ENCODE measurements at regions not wholly inside any gene's neighbourhood (a gene's known extent, or its start where the extent isn't known, plus 50 kb on each side); places are given as distances from the start of the nearest gene placed in this dataset.
"Not testable (repeated sequence)": the region's sequence is repeated elsewhere in the genome, so short reads cannot be mapped to it uniquely, and the experiment has no call there.

DNA sequence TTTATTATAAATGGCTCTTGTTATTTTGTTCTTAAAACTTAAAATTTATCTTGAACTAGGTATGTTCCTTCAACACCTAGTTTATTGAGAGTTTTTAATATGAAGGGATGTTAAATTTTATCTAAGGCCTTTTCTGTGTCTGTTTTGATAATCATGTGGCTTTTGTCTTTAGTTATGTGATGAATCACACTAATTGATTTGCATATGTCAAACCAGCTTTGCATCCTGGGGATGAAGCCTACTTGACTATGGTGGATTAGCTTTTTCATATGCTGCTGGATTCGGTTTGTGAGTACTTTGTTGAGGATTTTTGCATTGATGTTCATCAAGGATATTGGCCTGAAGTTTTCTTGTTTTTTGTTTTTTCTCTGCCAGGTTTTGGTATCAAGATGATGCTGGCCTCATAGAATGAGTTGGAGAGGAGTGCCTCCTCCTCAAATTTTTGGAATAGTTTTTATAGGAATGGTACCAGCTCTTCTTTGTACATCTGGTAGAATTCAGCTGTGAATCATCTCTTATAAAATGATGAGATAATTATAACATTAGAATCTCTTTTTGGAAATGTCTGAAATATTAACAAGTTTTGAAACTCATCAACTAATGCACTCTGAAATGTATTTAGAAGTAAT is 78.7 kb upstream of the AGR3 start:
- TF ChIP-seq EZH2 (IDR thresholded peaks at IDR 0.05; ENCODE audit: borderline replicate concordance, low read length) = no peak
- H2AFZ ChIP-seq (ENCODE audit: low read length) = no peak overlapping the region
- no peak overlapping the region for H3K9ac ChIP-seq (ENCODE audit: low read length)
- no peaks in the 10 kb centered on the region for H3K4me1 ChIP-seq (ENCODE audit: insufficient read depth, low read length, severe bottlenecking)
- no peaks in the 10 kb centered on the region for H3F3A ChIP-seq (ENCODE audit: insufficient read depth, low read length)
- H3K4me3 ChIP-seq (ENCODE audit: low read depth, low read length, poor library complexity, severe bottlenecking) = no peak overlapping the region
- no peak overlapping the region for H3K27ac ChIP-seq (ENCODE audit: low read depth, low read length, poor library complexity, severe bottlenecking)
- no peak overlapping the region for H3K4me2 ChIP-seq (ENCODE audit: low read length)
- no peaks in the 10 kb centered on the region for H3K36me3 ChIP-seq (ENCODE audit: insufficient read depth, low read length)
- 0 out of 2 replicates have a peak, but pooled peaks cover 2% of the 10 kb centered on the region for H3K9me3 ChIP-seq (ENCODE audit: low read length)
- H4K20me1 ChIP-seq (ENCODE audit: insufficient read depth, low read length) = no peaks in the 10 kb centered on the region
- H3K79me2 ChIP-seq (ENCODE audit: insufficient read depth, low read length) = no peaks in the 10 kb centered on the region
- no peaks in the 10 kb centered on the region for H3K9me2 ChIP-seq (ENCODE audit: low read depth, low read length)
- H3K27me3 ChIP-seq (ENCODE audit: insufficient read depth, low read length) = no peaks in the 10 kb centered on the region

DNA sequence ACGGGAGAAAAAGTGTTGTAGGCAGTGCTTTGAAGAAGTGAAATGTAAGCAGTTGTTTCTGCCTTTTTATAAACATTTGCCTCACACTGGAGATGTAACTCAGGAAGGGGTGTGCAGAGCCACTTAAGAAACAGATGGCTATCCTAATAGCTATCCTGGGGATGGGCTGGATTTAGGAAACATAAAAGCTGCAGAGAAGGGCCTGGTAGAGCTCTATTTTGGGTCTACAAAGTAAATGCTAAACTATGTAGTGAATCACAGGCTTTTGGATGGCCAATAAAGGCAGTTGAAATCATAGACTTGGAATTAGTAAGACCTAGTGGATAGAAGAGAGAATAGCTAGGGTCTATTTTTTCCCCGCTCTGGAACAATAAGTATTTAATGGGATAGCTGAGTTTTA is 79.9 kb upstream of the AGR3 start:
- Histone ChIP-seq H3K79me2 (ENCODE audit: insufficient read depth, low read length) (no peaks in the 10 kb centered on the region), H3K36me3 (ENCODE audit: insufficient read depth, low read length) (no peaks in the 10 kb centered on the region), H3K4me2 (ENCODE audit: low read length) (no peak overlapping the region), H3K9me2 (ENCODE audit: low read depth, low read length) (no peaks in the 10 kb centered on the region), H3F3A (ENCODE audit: insufficient read depth, low read length) (no peaks in the 10 kb centered on the region), H3K4me3 (ENCODE audit: low read depth, low read length, poor library complexity, severe bottlenecking) (no peak overlapping the region), H2AFZ (ENCODE audit: low read length) (no peak overlapping the region), H3K4me1 (ENCODE audit: insufficient read depth, low read length, severe bottlenecking) (no peaks in the 10 kb centered on the region), H3K27ac (ENCODE audit: low read depth, low read length, poor library complexity, severe bottlenecking) (no peak overlapping the region), H3K27me3 (ENCODE audit: insufficient read depth, low read length) (no peaks in the 10 kb centered on the region), H3K9me3 (ENCODE audit: low read length) (0 out of 2 replicates have a peak, but pooled peaks cover 3% of the 10 kb centered on the region), H4K20me1 (ENCODE audit: insufficient read depth, low read length) (no peaks in the 10 kb centered on the region), H3K9ac (ENCODE audit: low read length) (no peak overlapping the region)
- TF ChIP-seq EZH2 (IDR thresholded peaks at IDR 0.05; ENCODE audit: borderline replicate concordance, low read length) = no peak
- TF ChIP-seq, protein P1, sequence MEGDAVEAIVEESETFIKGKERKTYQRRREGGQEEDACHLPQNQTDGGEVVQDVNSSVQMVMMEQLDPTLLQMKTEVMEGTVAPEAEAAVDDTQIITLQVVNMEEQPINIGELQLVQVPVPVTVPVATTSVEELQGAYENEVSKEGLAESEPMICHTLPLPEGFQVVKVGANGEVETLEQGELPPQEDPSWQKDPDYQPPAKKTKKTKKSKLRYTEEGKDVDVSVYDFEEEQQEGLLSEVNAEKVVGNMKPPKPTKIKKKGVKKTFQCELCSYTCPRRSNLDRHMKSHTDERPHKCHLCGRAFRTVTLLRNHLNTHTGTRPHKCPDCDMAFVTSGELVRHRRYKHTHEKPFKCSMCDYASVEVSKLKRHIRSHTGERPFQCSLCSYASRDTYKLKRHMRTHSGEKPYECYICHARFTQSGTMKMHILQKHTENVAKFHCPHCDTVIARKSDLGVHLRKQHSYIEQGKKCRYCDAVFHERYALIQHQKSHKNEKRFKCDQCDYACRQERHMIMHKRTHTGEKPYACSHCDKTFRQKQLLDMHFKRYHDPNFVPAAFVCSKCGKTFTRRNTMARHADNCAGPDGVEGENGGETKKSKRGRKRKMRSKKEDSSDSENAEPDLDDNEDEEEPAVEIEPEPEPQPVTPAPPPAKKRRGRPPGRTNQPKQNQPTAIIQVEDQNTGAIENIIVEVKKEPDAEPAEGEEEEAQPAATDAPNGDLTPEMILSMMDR (IDR thresholded peaks at IDR 0.05; ENCODE audit: low read length) = no peak

DNA sequence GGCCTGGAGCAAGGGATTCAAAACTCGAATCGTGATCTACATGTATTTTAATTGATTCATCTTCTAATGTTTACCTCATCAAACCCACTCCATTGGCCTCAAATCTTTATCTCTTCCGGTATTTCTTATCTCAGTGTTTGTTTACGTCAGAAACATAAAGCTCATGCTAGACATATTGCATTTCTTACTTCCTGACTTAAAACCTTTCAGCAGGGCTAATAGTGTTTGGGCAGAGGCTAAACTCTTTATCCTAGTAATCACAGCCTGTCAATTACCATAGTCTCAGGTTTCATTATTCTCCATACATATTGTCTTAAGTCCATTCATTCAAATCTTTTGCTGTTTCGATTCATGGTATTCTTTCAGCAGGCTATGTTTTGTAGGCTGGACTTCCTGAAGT is 81.3 kb upstream of the AGR3 start:
- TF ChIP-seq, protein P1 (IDR thresholded peaks at IDR 0.05; ENCODE audit: low read length) = no peak
- TF ChIP-seq EZH2 (IDR thresholded peaks at IDR 0.05; ENCODE audit: borderline replicate concordance, low read length) = no peak
- Histone ChIP-seq H3K9me3 (ENCODE audit: low read length) (0 out of 2 replicates have a peak, but pooled peaks cover 3% of the 10 kb centered on the region), H3K27ac (ENCODE audit: low read depth, low read length, poor library complexity, severe bottlenecking) (no peak overlapping the region), H3K4me1 (ENCODE audit: insufficient read depth, low read length, severe bottlenecking) (no peaks in the 10 kb centered on the region), H3K4me2 (ENCODE audit: low read length) (no peak overlapping the region), H3K27me3 (ENCODE audit: insufficient read depth, low read length) (no peaks in the 10 kb centered on the region), H3F3A (ENCODE audit: insufficient read depth, low read length) (no peaks in the 10 kb centered on the region), H3K9ac (ENCODE audit: low read length) (no peak overlapping the region), H2AFZ (ENCODE audit: low read length) (no peak overlapping the region), H3K79me2 (ENCODE audit: insufficient read depth, low read length) (no peaks in the 10 kb centered on the region), H3K36me3 (ENCODE audit: insufficient read depth, low read length) (no peaks in the 10 kb centered on the region), H4K20me1 (ENCODE audit: insufficient read depth, low read length) (no peaks in the 10 kb centered on the region), H3K4me3 (ENCODE audit: low read depth, low read length, poor library complexity, severe bottlenecking) (no peak overlapping the region), H3K9me2 (ENCODE audit: low read depth, low read length) (no peaks in the 10 kb centered on the region)

DNA sequence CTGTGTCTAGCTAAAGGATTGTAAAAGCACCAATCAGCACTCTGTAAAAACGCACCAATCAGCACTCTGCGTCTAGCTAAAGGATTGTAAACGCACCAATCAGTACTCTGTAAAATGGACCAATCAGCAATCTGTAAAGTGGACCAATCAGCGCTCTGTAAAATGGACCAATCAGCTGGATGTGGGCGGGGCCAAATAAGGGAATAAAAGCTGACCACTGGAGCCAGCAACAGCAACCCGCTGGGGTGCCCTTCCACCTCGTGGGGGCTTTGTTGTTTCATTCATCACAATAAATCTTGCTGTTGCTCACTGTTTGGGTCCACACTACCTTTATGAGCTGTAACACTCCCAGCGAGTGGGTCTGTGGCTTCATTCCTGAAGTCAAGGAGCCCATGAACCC is 83.9 kb upstream of the AGR3 start:
- H4K20me1 ChIP-seq (ENCODE audit: insufficient read depth, low read length); H3K4me2 ChIP-seq (ENCODE audit: low read length); H3K4me1 ChIP-seq (ENCODE audit: insufficient read depth, low read length, severe bottlenecking); H2AFZ ChIP-seq (ENCODE audit: low read length); H3K27me3 ChIP-seq (ENCODE audit: insufficient read depth, low read length); H3K9me2 ChIP-seq (ENCODE audit: low read depth, low read length); H3K27ac ChIP-seq (ENCODE audit: low read depth, low read length, poor library complexity, severe bottlenecking); H3K79me2 ChIP-seq (ENCODE audit: insufficient read depth, low read length); H3K4me3 ChIP-seq (ENCODE audit: low read depth, low read length, poor library complexity, severe bottlenecking); H3K36me3 ChIP-seq (ENCODE audit: insufficient read depth, low read length); H3F3A ChIP-seq (ENCODE audit: insufficient read depth, low read length); H3K9me3 ChIP-seq (ENCODE audit: low read length); H3K9ac ChIP-seq (ENCODE audit: low read length): not testable (repeated sequence)
